Panc1 (cell line): ENCODE measurements at regions not wholly inside any gene's neighbourhood (a gene's known extent, or its start where the extent isn't known, plus 50 kb on each side); places are given as distances from the start of the nearest gene placed in this dataset.

Experiments
- ATAC-seq: fragments of 200-7000 bp; cut with Tn5 transposase; 2 replicates; pipeline ENCODE4 v1.9.1; 2020; ENCODE audit warnings: mild to moderate bottlenecking, moderate library complexity
- BruUV-seq: library from RNA; stranded (reverse); fragments of 400-500 nt; replicated peaks from 2 replicates; lab custom pipeline; 2021; lab: Mats Ljungman, UMichigan
- CTCF ChIA-PET: fragments of 300-600 bp; sonication (Branson Sonifier 250); formaldehyde crosslinking; loops from one replicate; lab custom pipeline; 2022; ENCODE audit warnings: antibody characterized with exemption; lab: Charles Lee
- POLR2A ChIA-PET: fragments of 300-600 bp; sonication (Branson Sonifier 250); formaldehyde crosslinking; loops from one replicate; lab custom pipeline; 2022; ENCODE audit warnings: antibody characterized with exemption; lab: Charles Lee
- DNase-seq: peaks from one replicate; pipeline ENCODE4 v3.0.0-alpha.2; 2010; ENCODE audit warnings: low read depth, low spot score
- H3K27ac ChIP-seq: 2 replicates; pipeline ENCODE4 v1.5.1; 2011; ENCODE audit warnings: mild to moderate bottlenecking, low read length, inconsistent platforms
- H3K27me3 ChIP-seq: fragments of 200-500 bp; sonication (Bioruptor generic); 2 replicates; pipeline ENCODE4 v1.6.0; 2014; ENCODE audit warnings: low read length, inconsistent platforms; ENCODE audit not compliant: control insufficient read depth, insufficient read depth
- H3K36me3 ChIP-seq: fragments of 200-500 bp; sonication (Bioruptor generic); 2 replicates; pipeline ENCODE4 v1.5.1; 2014; ENCODE audit warnings: inconsistent platforms, mild to moderate bottlenecking, low read length, moderate library complexity; ENCODE audit not compliant: control insufficient read depth, insufficient read depth
- H3K4me1 ChIP-seq: 2 replicates; pipeline ENCODE4 v1.5.1; 2011; ENCODE audit warnings: inconsistent platforms, mild to moderate bottlenecking, low read length, moderate library complexity; ENCODE audit not compliant: control insufficient read depth, insufficient read depth
- H3K4me3 ChIP-seq, 2 experiments: 2 replicates each; pipeline ENCODE4 v1.5.1; 2011 to 2012; ENCODE audit warnings: low read depth in 2 of 2, low read length in 2 of 2, mild to moderate bottlenecking in 2 of 2, inconsistent platforms in 1 of 2, moderate library complexity in 1 of 2
- H3K9me3 ChIP-seq: fragments of 200-500 bp; sonication (Bioruptor generic); 2 replicates; pipeline ENCODE4 v1.5.1; 2014; ENCODE audit warnings: low read depth, mild to moderate bottlenecking, inconsistent platforms, low read length, moderate library complexity; ENCODE audit not compliant: control insufficient read depth, insufficient read depth
- CTCF ChIP-seq: fragments of 450-650 bp; IDR thresholded peaks from 2 replicates; pipeline ENCODE4 v1.5.1; 2017; ENCODE audit warnings: mild to moderate bottlenecking
- POLR2AphosphoS5 ChIP-seq: IDR thresholded peaks from 2 replicates; pipeline ENCODE4 v1.6.1; 2012; ENCODE audit warnings: mild to moderate bottlenecking, low read depth, low read length, moderate library complexity
- REST ChIP-seq, 2 experiments: IDR thresholded peaks; 2 replicates each; pipeline ENCODE4 v1.6.1; 2011 to 2012; ENCODE audit warnings: low read depth in 2 of 2, control low read depth in 1 of 2, low read length in 1 of 2, mild to moderate bottlenecking in 1 of 2, moderate library complexity in 1 of 2; ENCODE audit not compliant: insufficient read depth in 1 of 2
- SIN3A ChIP-seq: IDR thresholded peaks from 2 replicates; pipeline ENCODE4 v1.6.1; 2012; ENCODE audit warnings: low read depth, mild to moderate bottlenecking, low read length, moderate library complexity, borderline replicate concordance; ENCODE audit not compliant: insufficient read depth
- TCF7L2 ChIP-seq: IDR thresholded peaks from 2 replicates; pipeline ENCODE4 v1.6.1; 2011; ENCODE audit warnings: mild to moderate bottlenecking, low read depth, low read length, inconsistent platforms
- in situ Hi-C: cut with HindIII; loops from 2 replicates; pipeline ENCODE4 v1.10.0; 2016; ENCODE audit warnings: low sequenced_read_pairs, low pct_unique_long_range_greater_than_20kb
- intact Hi-C: fragments of 100-400 bp; cut with micrococcal nuclease; formaldehyde crosslinking; loops from one replicate; pipeline ENCODE4 v1.10.0; 2022; ENCODE audit not compliant: unreplicated experiment

GRCh38 chr10:131644864-131645658, 255.7 kb upstream of the PPP2R2D start:
- TF ChIP-seq REST (IDR thresholded peaks at IDR 0.05; ENCODE audit: insufficient read depth in 1 of 2, low read depth in 2 of 2, low read length in 1 of 2) (no peak), CTCF (no peak), POLR2AphosphoS5 (no peak)
- ATAC-seq (no peak), DNase-seq (no peak)
- no TSS peak for BruUV-seq
- Histone ChIP-seq H3K27ac (no peak overlapping the region), H3K4me3 (no peak overlapping the region), H3K4me1 (no peaks in the 10 kb centered on the region), H3K9me3 (no peaks in the 10 kb centered on the region; the same call in 1 of the 2 replicates), H3K36me3 (no peaks in the 10 kb centered on the region), H3K27me3 (no peaks in the 10 kb centered on the region)
- CTCF ChIA-PET = no interaction called here
- intact Hi-C loops (no loop called here), in situ Hi-C loops (no loop called here)
- POLR2A ChIA-PET = interaction anchor here (0.6 kb wide), 1 partner anchor 296 kb away, joined by 3 read pairs; no protein-coding TSS in a partner anchor

- no peaks in the 10 kb centered on the region for H3K9me3 ChIP-seq
- no TSS peak for BruUV-seq
Measured at GRCh38 chr10:131645756-131646155, 255.1 kb upstream of the PPP2R2D start.

More at GRCh38 chr10:131645756-131646155, 255.1 kb upstream of the PPP2R2D start:
- POLR2A ChIA-PET = no interaction called here
- CTCF ChIA-PET = no interaction called here
- intact Hi-C loops = no loop called here
- no peak for DNase-seq
- no peaks in the 10 kb centered on the region for H3K36me3 ChIP-seq
- H3K4me3 ChIP-seq = no peak overlapping the region
- no peak overlapping the region for H3K27ac ChIP-seq
- TF ChIP-seq CTCF (no peak), POLR2AphosphoS5 (no peak), SIN3A (no peak), TCF7L2 (no peak), REST (IDR thresholded peaks at IDR 0.05; ENCODE audit: insufficient read depth in 1 of 2, low read depth in 2 of 2, low read length in 1 of 2) (no peak)
- no peaks in the 10 kb centered on the region for H3K27me3 ChIP-seq
- in situ Hi-C loops = no loop called here
- H3K4me1 ChIP-seq = no peaks in the 10 kb centered on the region
- no peak for ATAC-seq
